H1 (cell line): ENCODE measurements at regions not wholly inside any gene's neighbourhood (a gene's known extent, or its start where the extent isn't known, plus 50 kb on each side); places are given as distances from the start of the nearest gene placed in this dataset.

Experiments
- CTCF ChIA-PET: fragments of 300-600 bp; sonication (Branson Sonifier 250); formaldehyde crosslinking; loops from one replicate; lab custom pipeline; 2021; ENCODE audit not compliant: partially characterized antibody; lab: Charles Lee
- POLR2A ChIA-PET: fragments of 300-600 bp; sonication (Branson Sonifier 250); formaldehyde crosslinking; loops from one replicate; lab custom pipeline; 2021; ENCODE audit warnings: inconsistent platforms; ENCODE audit not compliant: partially characterized antibody; lab: Charles Lee
- DNase-seq, 2 experiments: peaks; one replicate each; pipeline versions ENCODE4 v3.0.0 to v3.0.0-alpha.2; 2010 to 2022; ENCODE audit warnings: low spot score in 2 of 2, low read depth in 1 of 2, mixed read lengths in 1 of 2
- FAIRE-seq: peaks from 2 replicates; lab custom pipeline; 2011; peaks lifted over from hg19 to GRCh38; lab: Jason Lieb, UNC
- H2AFZ ChIP-seq: 2 replicates; pipeline ENCODE4 v1.8.1; 2012; ENCODE audit warnings: low read length, inconsistent platforms
- H2AK5ac ChIP-seq: 2 replicates; pipeline ENCODE4 v1.6.1; 2013; ENCODE audit warnings: low read depth, low read length
- H2BK120ac ChIP-seq: replicated peaks from 2 replicates; pipeline ENCODE3; 2013; ENCODE audit warnings: low read depth, low read length, inconsistent platforms
- H2BK12ac ChIP-seq: 2 replicates; pipeline ENCODE4 v1.6.1; 2013; ENCODE audit warnings: low read depth, low read length
- H2BK15ac ChIP-seq: 2 replicates; pipeline ENCODE4 v1.6.1; 2013; ENCODE audit warnings: low read length
- H2BK20ac ChIP-seq: 2 replicates; pipeline ENCODE4 v1.6.1; 2013; ENCODE audit warnings: low read length
- H2BK5ac ChIP-seq: 2 replicates; pipeline ENCODE4 v1.6.1; 2013; ENCODE audit warnings: low read depth, low read length
- H3K14ac ChIP-seq: 2 replicates; pipeline ENCODE4 v1.6.1; 2013; ENCODE audit warnings: inconsistent platforms; ENCODE audit not compliant: insufficient read length
- H3K18ac ChIP-seq: 2 replicates; pipeline ENCODE4 v1.6.1; 2013; ENCODE audit warnings: low read length; ENCODE audit errors: extremely low read depth
- H3K23ac ChIP-seq: 2 replicates; pipeline ENCODE4 v1.6.1; 2013; ENCODE audit warnings: inconsistent platforms; ENCODE audit not compliant: insufficient read length
- H3K23me2 ChIP-seq: 2 replicates; pipeline ENCODE4 v1.6.1; 2013; ENCODE audit warnings: low read depth, low read length
- H3K27ac ChIP-seq: 2 replicates; pipeline ENCODE4 v1.6.1; 2011; ENCODE audit warnings: low read depth, low read length, inconsistent platforms
- H3K27me3 ChIP-seq, 4 experiments: replicated peaks in 1 of 4; 1 replicate in 1 of 4; 2 replicates in 3 of 4; pipeline versions ENCODE4 v1.6.1 to v1.8.1; 2011 to 2013; ENCODE audit warnings: low read length in 3 of 4, mild to moderate bottlenecking in 3 of 4, inconsistent platforms in 2 of 4, mixed read lengths in 2 of 4, moderate library complexity in 1 of 4; ENCODE audit not compliant: control insufficient read depth in 3 of 4, insufficient read depth in 3 of 4; ENCODE audit errors: extremely low read depth in 1 of 4
- H3K36me3 ChIP-seq, 4 experiments: 2 replicates each; pipeline versions ENCODE4 v1.6.1 to v1.8.1; 2011 to 2013; ENCODE audit warnings: mild to moderate bottlenecking in 4 of 4, low read length in 3 of 4, moderate library complexity in 2 of 4, control low read depth in 1 of 4, inconsistent platforms in 1 of 4; ENCODE audit not compliant: insufficient read depth in 4 of 4, control insufficient read depth in 2 of 4
- H3K4ac ChIP-seq: replicated peaks from 2 replicates; pipeline ENCODE3; 2013; ENCODE audit warnings: low read length, low read depth, mixed read lengths, inconsistent platforms; ENCODE audit not compliant: insufficient read length
- H3K4me1 ChIP-seq, 4 experiments: replicated peaks in 1 of 4; 1 replicate in 1 of 4; 2 replicates in 3 of 4; pipeline versions ENCODE4 v1.6.1 to v1.8.1; 2011 to 2013; ENCODE audit warnings: low read length in 3 of 4, inconsistent platforms in 2 of 4, mixed read lengths in 1 of 4; ENCODE audit not compliant: insufficient read depth in 4 of 4, control insufficient read depth in 3 of 4
- H3K4me2 ChIP-seq, 2 experiments: 2 replicates each; pipeline versions ENCODE4 v1.6.1 to v1.8.1; 2011 to 2013; ENCODE audit warnings: low read depth in 2 of 2, low read length in 2 of 2, control low read depth in 1 of 2, inconsistent platforms in 1 of 2, mild to moderate bottlenecking in 1 of 2; ENCODE audit not compliant: insufficient read depth in 1 of 2
- H3K4me3 ChIP-seq, 4 experiments: fragments of 200-600, 300-600 bp in 1 of 4; sonication (generic), shearing (Covaris generic), sonication (Bioruptor Twin) in 1 of 4; 2 replicates each; pipeline versions ENCODE4 v1.5.1 to v1.8.1; 2011 to 2016; ENCODE audit warnings: low read length in 4 of 4, low read depth in 3 of 4, control low read depth in 2 of 4, inconsistent platforms in 2 of 4, mild to moderate bottlenecking in 2 of 4, mixed read lengths in 1 of 4, moderate library complexity in 1 of 4; ENCODE audit not compliant: insufficient read depth in 2 of 4; ENCODE audit errors: extremely low read depth in 1 of 4
- H3K56ac ChIP-seq: replicated peaks from 2 replicates; pipeline ENCODE3; 2013; ENCODE audit warnings: low read depth, mild to moderate bottlenecking, mixed read lengths, low read length, inconsistent platforms; ENCODE audit not compliant: insufficient read length
- H3K79me1 ChIP-seq: 2 replicates; pipeline ENCODE4 v1.6.1; 2013; ENCODE audit warnings: low read depth, low read length, control low read depth
- H3K79me2 ChIP-seq, 2 experiments: 2 replicates each; pipeline versions ENCODE4 v1.6.1 to v1.8.1; 2012 to 2013; ENCODE audit warnings: low read length in 2 of 2, mild to moderate bottlenecking in 2 of 2, inconsistent platforms in 1 of 2; ENCODE audit not compliant: insufficient read depth in 2 of 2, control insufficient read depth in 1 of 2
- H3K9ac ChIP-seq, 4 experiments: replicated peaks in 1 of 4; 1 replicate in 1 of 4; 2 replicates in 3 of 4; pipeline versions ENCODE4 v1.6.1 to v1.8.1; 2011 to 2013; ENCODE audit warnings: low read depth in 3 of 4, low read length in 3 of 4, control low read depth in 2 of 4, mild to moderate bottlenecking in 2 of 4, moderate library complexity in 2 of 4, inconsistent platforms in 1 of 4; ENCODE audit errors: extremely low read depth in 1 of 4
- H3K9me3 ChIP-seq, 2 experiments: 2 replicates each; pipeline versions ENCODE4 v1.6.1 to v1.8.1; 2012 to 2013; ENCODE audit warnings: mild to moderate bottlenecking in 2 of 2, moderate library complexity in 2 of 2, control low read depth in 1 of 2, inconsistent platforms in 1 of 2, low read depth in 1 of 2, low read length in 1 of 2, mixed read lengths in 1 of 2; ENCODE audit not compliant: insufficient read depth in 2 of 2
- H4K20me1 ChIP-seq, 2 experiments: replicated peaks in 1 of 2; 2 replicates each; pipeline versions ENCODE3 to v1.8.1; 2011 to 2013; ENCODE audit warnings: inconsistent platforms in 2 of 2, low read length in 2 of 2, mild to moderate bottlenecking in 1 of 2; ENCODE audit not compliant: insufficient read depth in 2 of 2, control insufficient read depth in 1 of 2
- H4K5ac ChIP-seq: 2 replicates; pipeline ENCODE4 v1.6.1; 2013; ENCODE audit warnings: low read length, low read depth, mixed read lengths, inconsistent platforms; ENCODE audit not compliant: insufficient read length
- H4K8ac ChIP-seq: 2 replicates; pipeline ENCODE4 v1.8.0; 2013; ENCODE audit warnings: mild to moderate bottlenecking, moderate library complexity, low read length, inconsistent platforms; ENCODE audit not compliant: insufficient read depth; ENCODE audit errors: extremely low read depth
- H4K91ac ChIP-seq: replicated peaks from 2 replicates; pipeline ENCODE3; 2013; ENCODE audit warnings: low read length, mixed read lengths, inconsistent platforms; ENCODE audit not compliant: insufficient read length
- BRCA1 ChIP-seq: IDR thresholded peaks from 2 replicates; pipeline ENCODE4 v1.6.1; 2012; ENCODE audit warnings: low read depth, low read length, improper control_type of control experiment
- CREB1 ChIP-seq: IDR thresholded peaks from 2 replicates; pipeline ENCODE4 v1.6.1; 2012; ENCODE audit warnings: inconsistent platforms
- SAP30 ChIP-seq: fragments of 300-600 bp; sonication (generic); IDR thresholded peaks from 2 replicates; pipeline ENCODE4 v1.7.1; 2012; ENCODE audit warnings: low read length, moderate library complexity, mild to moderate bottlenecking, inconsistent platforms; ENCODE audit not compliant: insufficient read depth, insufficient replicate concordance
- TAF1 ChIP-seq: IDR thresholded peaks from 2 replicates; pipeline ENCODE4 v1.6.1; 2011; ENCODE audit warnings: mild to moderate bottlenecking, low read depth, low read length
- TBP ChIP-seq: IDR thresholded peaks from 2 replicates; pipeline ENCODE4 v1.6.1; 2011; ENCODE audit warnings: low read depth, low read length, improper control_type of control experiment
- WGBS, 2 experiments: shearing (Covaris generic) in 1 of 2; methylation state at CpG; one replicate each; pipeline versions ENCODE4 v1.1.6 to v1.1.7; 2013 to 2015; ENCODE audit warnings: low lambda C conversion rate in 2 of 2, mixed read lengths in 2 of 2, inconsistent platforms in 1 of 2, low coverage in 1 of 2, missing lambda C conversion rate in 1 of 2; ENCODE audit not compliant: insufficient replicate concordance in 2 of 2, insufficient coverage in 1 of 2, insufficient read length in 1 of 2; ENCODE audit errors: extremely low coverage in 1 of 2, missing lambda C conversion rate in 1 of 2; 5-methylcytosine and 5-hydroxymethylcytosine counted together

DNA sequence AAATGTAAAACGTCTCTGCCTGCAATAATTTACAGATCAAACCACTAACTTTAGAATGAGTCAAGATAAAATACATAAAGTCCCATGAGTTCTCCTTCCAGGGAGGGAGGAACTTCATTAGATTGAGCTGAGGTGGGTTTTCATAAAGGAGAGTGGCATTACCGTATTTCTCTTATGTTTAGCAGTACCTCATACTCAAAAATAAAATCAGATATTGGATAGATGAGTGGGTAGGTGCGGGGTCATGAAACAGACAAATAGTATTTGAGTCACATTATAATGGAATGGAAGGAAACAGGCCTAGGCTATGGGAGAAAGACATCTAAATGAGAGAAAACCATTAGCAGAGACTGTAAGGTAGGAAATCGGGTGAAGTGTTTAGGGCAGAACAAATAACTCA is 166.1 kb upstream of the SMLR1 start:
- FAIRE-seq: no peak
- Histone ChIP-seq H3K9ac (no peak overlapping the region), H2AFZ (no peak overlapping the region), H2BK15ac (no peak overlapping the region), H3K4me1 (no peaks in the 10 kb centered on the region), H3K36me3 (no peaks in the 10 kb centered on the region), H3K18ac (no peak overlapping the region), H3K56ac (no peak overlapping the region), H3K23ac (no peak overlapping the region), H3K4ac (no peak overlapping the region), H3K9me3 (no peaks in the 10 kb centered on the region), H2BK12ac (no peak overlapping the region), H3K4me2 (no peak overlapping the region), H2BK20ac (no peak overlapping the region), H2AK5ac (no peak overlapping the region), H3K23me2 (no peaks in the 10 kb centered on the region), H3K4me3 (no peak overlapping the region), H4K5ac (no peak overlapping the region), H4K8ac (no peak overlapping the region), H2BK5ac (no peak overlapping the region), H3K27me3 (no peaks in the 10 kb centered on the region), H3K79me1 (no peaks in the 10 kb centered on the region), H3K79me2 (no peaks in the 10 kb centered on the region), H4K91ac (no peak overlapping the region), H4K20me1 (no peaks in the 10 kb centered on the region), H3K27ac (no peak overlapping the region), H3K14ac (no peak overlapping the region), H2BK120ac (no peak overlapping the region)
- ChIA-PET CTCF (no interaction called here), POLR2A (no interaction called here)
- TF ChIP-seq BRCA1 (no peak), TBP (no peak), SAP30 (no peak), CREB1 (no peak), TAF1 (no peak)
- DNase-seq: no peak
- WGBS, 2 experiments: 83% methylated on average over 4 of the region's 4 CpGs; no CpG with 5 or more reads in 1 of the 2 experiments
